ENCODE measurements at regions not wholly inside any gene's neighbourhood (a gene's known extent, or its start where the extent isn't known, plus 50 kb on each side); places are given as distances from the start of the nearest gene placed in this dataset.

- TF ChIP-seq EZH2phosphoT487 (IDR thresholded peaks at IDR 0.05; ENCODE audit: unreplicated experiment) (no peak), CTCF (conservative IDR thresholded peaks at IDR 0.05; ENCODE audit: low read depth in 2 of 2) (no peak), REST (IDR thresholded peaks at IDR 0.05; ENCODE audit: unreplicated experiment) (no peak), JUNB (IDR thresholded peaks at IDR 0.05; ENCODE audit: unreplicated experiment) (no peak)
These were observed 94.5 kb upstream of the PRKX start (continued) for GRCh38 chrX:3807906-3808305.

GRCh38 chrX:3806630-3807029 is 93.2 kb upstream of the PRKX start:
- ATAC-seq, result peak; percentile 68
- Mint-ChIP-seq H3K4me1 (peaks cover 30% of the 10 kb centered on the region), H3K4me3 (no peak overlapping the region), H3K36me3 (ENCODE audit: low read depth) (no peaks in the 10 kb centered on the region), H3K9me3 (no peaks in the 10 kb centered on the region), H3K27ac (no peak overlapping the region), H3K27me3 (ENCODE audit: insufficient read depth, low read depth, poor library complexity) (peaks cover 5% of the 10 kb centered on the region)
- Histone ChIP-seq H3K4me3 (no peak overlapping the region), H3K4me2 (no peak overlapping the region), H3K27ac (ENCODE audit: low read depth) (no peak overlapping the region), H2AFZ (no peak overlapping the region), H3K9me2 (ENCODE audit: insufficient read depth) (no peaks in the 10 kb centered on the region), H3K27me3 (ENCODE audit: insufficient read depth) (no peaks in the 10 kb centered on the region), H3F3A (replicated peaks; ENCODE audit: low read depth) (no peaks in the 10 kb centered on the region), H3K36me3 (ENCODE audit: insufficient read depth) (no peaks in the 10 kb centered on the region), H4K20me1 (replicated peaks; ENCODE audit: insufficient read depth) (no peaks in the 10 kb centered on the region), H3K4me1 (ENCODE audit: insufficient read depth) (peaks cover 2% of the 10 kb centered on the region; the same call in 1 of the 2 replicates), H3K79me2 (replicated peaks; ENCODE audit: insufficient read depth) (no peaks in the 10 kb centered on the region)
- no peak for DNase-seq (ENCODE audit: low spot score)
- TF ChIP-seq POLR2AphosphoS5 (IDR thresholded peaks at IDR 0.05; ENCODE audit: low read depth) (no peak), EZH2 (IDR thresholded peaks at IDR 0.05; ENCODE audit: low read depth, unreplicated experiment) (no peak), EZH2phosphoT487 (IDR thresholded peaks at IDR 0.05; ENCODE audit: unreplicated experiment) (no peak), CTCF (conservative IDR thresholded peaks at IDR 0.05; ENCODE audit: low read depth in 2 of 2) (no peak), JUNB (IDR thresholded peaks at IDR 0.05; ENCODE audit: unreplicated experiment) (no peak), ZNF114 (CRISPR knock-in tag; IDR thresholded peaks at IDR 0.05) (no peak), CREB1 (CRISPR knock-in tag; IDR thresholded peaks at IDR 0.05; ENCODE audit: low read depth) (no peak), NANOG (IDR thresholded peaks at IDR 0.05; ENCODE audit: borderline replicate concordance) (no peak), REST (IDR thresholded peaks at IDR 0.05; ENCODE audit: unreplicated experiment) (no peak), STAT1 (IDR thresholded peaks at IDR 0.05; ENCODE audit: unreplicated experiment) (no peak), ZNF331 (CRISPR knock-in tag; IDR thresholded peaks at IDR 0.05; ENCODE audit: low read depth) (no peak), ETS1 (IDR thresholded peaks at IDR 0.05) (no peak)
